Lower leg skin (tissue), 3 donors: ENCODE measurements at regions not wholly inside any gene's neighbourhood (a gene's known extent, or its start where the extent isn't known, plus 50 kb on each side); places are given as distances from the start of the nearest gene placed in this dataset.

Source experiments
- POLR2A ChIP-seq, 2 donors: fragments of 450-650 bp; IDR thresholded peaks; one replicate each; pipeline ENCODE4 v1.6.1; 2016 to 2017; ENCODE audit warnings: antibody characterized with exemption in 2 of 2, mild to moderate bottlenecking in 1 of 2, moderate library complexity in 1 of 2
- TF ChIP-seq, protein P1 (sequence below), 3 donors: fragments of 450-650 bp; IDR thresholded peaks; one replicate each; pipeline ENCODE4 v1.5.1; 2016; ENCODE audit warnings: antibody characterized with exemption in 3 of 3, mild to moderate bottlenecking in 3 of 3, moderate library complexity in 2 of 3

GRCh38 chr13:55029280-55029679 lies 2000.7 kb downstream of the OLFM4 start:
- TF ChIP-seq, protein P1, sequence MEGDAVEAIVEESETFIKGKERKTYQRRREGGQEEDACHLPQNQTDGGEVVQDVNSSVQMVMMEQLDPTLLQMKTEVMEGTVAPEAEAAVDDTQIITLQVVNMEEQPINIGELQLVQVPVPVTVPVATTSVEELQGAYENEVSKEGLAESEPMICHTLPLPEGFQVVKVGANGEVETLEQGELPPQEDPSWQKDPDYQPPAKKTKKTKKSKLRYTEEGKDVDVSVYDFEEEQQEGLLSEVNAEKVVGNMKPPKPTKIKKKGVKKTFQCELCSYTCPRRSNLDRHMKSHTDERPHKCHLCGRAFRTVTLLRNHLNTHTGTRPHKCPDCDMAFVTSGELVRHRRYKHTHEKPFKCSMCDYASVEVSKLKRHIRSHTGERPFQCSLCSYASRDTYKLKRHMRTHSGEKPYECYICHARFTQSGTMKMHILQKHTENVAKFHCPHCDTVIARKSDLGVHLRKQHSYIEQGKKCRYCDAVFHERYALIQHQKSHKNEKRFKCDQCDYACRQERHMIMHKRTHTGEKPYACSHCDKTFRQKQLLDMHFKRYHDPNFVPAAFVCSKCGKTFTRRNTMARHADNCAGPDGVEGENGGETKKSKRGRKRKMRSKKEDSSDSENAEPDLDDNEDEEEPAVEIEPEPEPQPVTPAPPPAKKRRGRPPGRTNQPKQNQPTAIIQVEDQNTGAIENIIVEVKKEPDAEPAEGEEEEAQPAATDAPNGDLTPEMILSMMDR (IDR thresholded peaks at IDR 0.05) = no peak
- TF ChIP-seq POLR2A (IDR thresholded peaks at IDR 0.05) = no peak
